ENCODE measurements at regions not wholly inside any gene's neighbourhood (a gene's known extent, or its start where the extent isn't known, plus 50 kb on each side); places are given as distances from the start of the nearest gene placed in this dataset.

DNA sequence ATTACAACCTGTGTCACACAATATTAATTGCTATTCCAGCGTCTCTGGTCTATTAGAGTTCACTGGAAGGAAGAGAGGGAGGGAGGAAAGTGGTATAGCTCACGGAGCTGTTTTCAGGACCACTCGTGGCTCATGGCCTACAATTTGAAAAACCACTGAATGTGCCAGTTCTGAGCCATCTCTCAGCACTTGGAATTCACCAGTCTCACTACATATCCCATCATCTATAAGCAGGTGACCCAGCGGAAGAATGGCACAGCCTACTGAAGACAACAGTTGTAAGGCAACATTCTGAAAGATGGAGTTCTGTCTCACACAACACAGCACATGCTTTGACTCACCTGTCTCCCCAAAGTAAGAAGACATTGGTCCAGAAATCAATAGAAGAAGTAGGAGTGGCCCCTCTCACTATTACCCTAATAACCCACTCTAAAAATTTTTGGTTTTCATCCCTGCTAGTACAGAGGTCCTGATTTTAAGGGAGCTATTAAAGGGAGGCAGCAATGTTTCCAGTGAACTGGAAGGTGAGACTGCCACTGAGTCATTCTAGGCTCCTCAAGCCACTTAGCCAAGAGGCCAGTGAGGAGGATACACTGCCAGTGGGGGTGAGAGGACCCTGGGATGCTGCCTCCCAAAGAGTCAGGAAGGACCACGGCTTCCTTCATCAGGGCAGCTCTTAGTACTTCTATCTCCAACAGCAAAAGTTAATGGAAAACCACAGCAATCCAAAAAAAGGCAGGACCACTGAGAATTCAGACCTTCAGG, 50.0 kb upstream of the DOCK9 start:
- DNase-seq (ENCODE audit: low spot score in 2 of 2), result no peak
- FAIRE-seq, result no peak

- no peak for FAIRE-seq
- DNase-seq (ENCODE audit: low spot score in 2 of 2), result no peak
These were observed 51.0 kb upstream of the DOCK9 start for GRCh38 chr13:99028890-99029289.

DNA sequence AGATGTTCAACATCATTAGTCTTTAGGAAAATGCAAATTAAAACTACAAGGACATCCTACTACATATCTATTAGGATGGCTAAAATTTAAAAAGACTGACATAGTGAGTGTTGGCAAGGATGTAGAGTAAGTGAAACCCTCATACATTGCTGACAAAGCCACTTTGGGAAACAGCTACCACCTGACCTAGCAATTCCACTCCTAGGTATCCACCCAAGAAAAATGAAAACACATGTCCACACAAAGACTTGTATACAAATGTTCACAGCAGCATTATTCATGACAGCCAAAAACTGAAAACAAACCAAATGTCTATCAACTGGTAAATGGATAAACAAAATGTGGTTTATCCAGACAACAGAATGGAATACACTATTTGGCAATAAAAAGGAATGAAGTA, 51.7 kb upstream of the DOCK9 start:
- DNase-seq (ENCODE audit: low spot score in 2 of 2), result no peak
- no peak for FAIRE-seq

DNA sequence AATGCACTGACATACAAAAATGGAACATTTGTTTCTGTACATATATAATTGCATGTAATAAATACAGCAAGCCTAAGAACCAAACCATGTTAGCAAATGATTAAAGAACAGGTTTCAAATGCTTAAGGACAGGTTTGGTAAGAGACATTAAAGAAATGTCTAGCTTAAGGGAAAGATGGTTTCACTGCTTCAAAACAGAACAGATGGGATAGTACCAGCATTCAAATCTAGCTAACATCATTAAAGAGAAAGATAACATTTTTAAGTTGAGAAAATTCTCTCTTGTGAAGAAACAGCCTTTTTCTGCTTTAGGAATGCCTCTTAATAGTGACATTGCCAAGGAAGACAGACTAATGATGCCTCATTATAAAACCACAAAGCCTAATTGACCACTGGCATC, 52.5 kb upstream of the DOCK9 start:
- no peak for DNase-seq (ENCODE audit: low spot score in 2 of 2)
- FAIRE-seq, result no peak

GRCh38 chr13:99031832-99032231, 54.0 kb upstream of the DOCK9 start:
- DNase-seq (ENCODE audit: low spot score in 2 of 2) (no peak), FAIRE-seq (no peak)

- FAIRE-seq (peak; percentile 88), DNase-seq (ENCODE audit: low spot score in 2 of 2) (peak; percentile 20 to 38)
These were observed 56.0 kb upstream of the DOCK9 start for GRCh38 chr13:99033814-99034213.

DNA sequence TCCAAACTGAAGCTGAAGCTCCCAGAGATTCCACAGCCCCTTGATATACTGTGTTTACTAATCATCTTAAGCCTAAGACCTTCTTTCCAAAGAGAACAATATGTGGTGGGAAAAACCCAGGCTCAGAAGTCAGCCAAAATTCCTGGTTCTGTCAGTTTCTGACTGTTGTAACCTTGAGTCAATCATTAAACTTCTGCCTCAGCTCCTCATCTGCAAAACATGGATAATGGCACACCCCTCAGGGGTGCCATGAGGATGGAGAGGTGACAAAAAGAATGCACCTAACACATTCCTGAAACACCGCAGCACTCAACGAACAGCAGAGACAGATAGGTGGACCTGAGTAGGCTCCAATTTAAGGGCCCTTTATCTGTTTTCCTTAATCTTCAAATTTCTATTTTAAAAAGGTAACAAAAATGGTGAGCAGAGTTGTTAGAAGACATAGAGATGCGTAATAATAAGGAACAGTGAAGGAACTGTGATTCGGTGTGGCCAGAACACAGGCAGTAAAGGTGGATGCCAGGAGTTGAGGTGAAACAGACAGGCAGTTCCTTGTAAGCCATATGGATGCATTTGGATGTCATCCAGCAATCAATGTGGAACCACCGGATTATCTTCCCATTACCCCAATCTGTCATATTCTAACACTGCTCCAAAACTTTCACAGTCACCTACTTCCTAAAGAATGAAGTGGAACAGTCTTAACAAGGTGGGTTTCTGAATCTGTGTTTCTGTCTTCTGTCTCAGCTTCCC, 56.6 kb upstream of the DOCK9 start:
- FAIRE-seq (no peak), DNase-seq (ENCODE audit: low spot score in 2 of 2) (no peak)

DNA sequence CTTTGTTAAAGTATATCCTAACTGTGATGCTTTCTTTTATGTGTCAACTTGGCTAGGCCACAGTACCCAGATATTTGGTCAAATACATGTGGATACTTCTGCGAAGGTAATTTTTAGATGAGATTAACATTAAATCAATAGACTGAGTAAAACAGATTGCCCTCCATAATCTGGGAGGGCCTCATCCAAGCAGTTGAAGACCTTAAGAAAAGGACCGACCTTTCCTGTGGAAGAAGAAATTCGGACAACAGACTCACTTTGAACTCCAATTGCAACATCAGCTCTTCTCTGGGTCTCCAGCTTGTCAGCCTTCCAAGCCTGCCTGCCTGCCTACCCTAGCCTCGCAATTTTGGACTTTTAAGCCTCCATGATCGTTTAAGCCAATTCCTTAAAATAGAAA, 57.9 kb upstream of the DOCK9 start:
- no peak for FAIRE-seq
- DNase-seq (ENCODE audit: low spot score in 2 of 2), result no peak

- FAIRE-seq (no peak), DNase-seq (ENCODE audit: low spot score in 2 of 2) (no peak)
These were observed 59.9 kb upstream of the DOCK9 start for GRCh38 chr13:99037756-99038155.

DNA sequence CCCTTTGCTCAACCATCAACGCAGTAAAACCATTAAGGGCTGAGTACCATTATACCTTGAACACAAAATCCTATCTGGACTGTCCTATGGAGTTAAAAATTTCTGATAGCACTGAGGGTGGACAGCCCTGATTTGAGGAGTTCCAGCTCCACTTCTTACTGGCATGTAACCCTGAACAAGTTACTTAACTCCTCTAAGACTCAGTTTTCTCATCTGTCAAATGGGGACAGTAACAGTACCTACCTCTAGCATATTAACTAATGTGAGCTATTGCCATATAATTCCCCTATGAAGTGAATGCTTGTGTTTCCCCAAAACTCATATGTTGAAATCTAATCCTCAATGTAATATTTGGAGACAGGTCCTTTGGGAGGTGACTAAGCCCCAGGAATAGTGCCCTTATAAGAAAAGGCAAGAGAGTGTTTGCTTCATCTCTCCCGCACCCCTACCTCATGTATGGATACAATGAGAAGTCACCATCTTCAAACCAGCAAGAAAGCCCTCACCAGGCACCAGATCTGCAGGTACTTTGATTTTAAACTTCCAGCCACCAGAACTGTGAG, 61.9 kb upstream of the DOCK9 start:
- DNase-seq (ENCODE audit: low spot score in 2 of 2), result no peak
- no peak for FAIRE-seq

DNA sequence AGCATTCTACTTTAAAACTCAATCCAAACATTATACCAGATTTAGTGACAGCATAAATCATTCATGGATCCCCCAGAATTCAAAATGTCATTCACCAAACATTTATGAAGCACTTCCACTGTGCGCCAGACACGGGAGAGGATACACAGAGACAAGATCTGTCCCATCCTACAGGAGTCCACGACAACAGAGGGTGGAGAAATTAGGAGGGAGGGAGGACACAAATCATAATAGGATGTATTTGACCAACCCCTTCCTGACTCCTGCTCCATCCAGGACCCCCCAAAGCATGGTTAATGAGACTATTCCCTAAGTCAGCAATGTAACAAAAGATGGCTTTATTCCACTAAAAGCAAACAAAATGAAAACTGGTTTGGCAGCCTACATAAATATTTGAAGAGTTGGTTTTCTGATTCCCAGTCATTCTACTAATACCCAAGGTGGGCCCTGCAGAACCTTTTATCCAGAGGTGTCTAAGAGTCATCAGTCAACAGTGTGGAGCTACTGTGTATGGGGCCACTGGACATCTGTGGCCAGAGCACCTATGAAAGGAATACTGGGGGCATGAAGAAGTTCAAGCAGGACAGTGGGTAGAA, 62.8 kb upstream of the DOCK9 start:
- DNase-seq (ENCODE audit: low spot score in 2 of 2) (no peak), FAIRE-seq (no peak)

DNA sequence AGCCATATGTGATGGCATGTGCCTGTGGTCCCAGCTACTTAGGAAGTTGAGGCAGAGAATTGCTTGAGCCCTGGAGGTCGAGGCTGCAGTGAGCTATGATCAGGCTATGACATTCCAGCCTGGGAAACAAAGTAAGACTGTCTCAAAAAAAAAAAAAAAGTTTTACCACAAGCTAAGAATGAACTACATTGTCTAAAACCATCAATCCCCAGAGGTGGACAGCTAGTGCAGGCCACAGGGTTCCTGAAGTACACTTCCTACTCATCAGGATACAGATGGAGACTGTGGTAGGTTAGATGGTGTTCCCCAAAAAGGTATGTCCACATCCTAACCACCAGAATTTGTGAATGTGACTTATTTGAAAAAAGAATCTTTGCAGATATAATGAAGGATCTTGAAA, 63.5 kb upstream of the DOCK9 start:
- DNase-seq (ENCODE audit: low spot score in 2 of 2) (no peak), FAIRE-seq (no peak)

DNA sequence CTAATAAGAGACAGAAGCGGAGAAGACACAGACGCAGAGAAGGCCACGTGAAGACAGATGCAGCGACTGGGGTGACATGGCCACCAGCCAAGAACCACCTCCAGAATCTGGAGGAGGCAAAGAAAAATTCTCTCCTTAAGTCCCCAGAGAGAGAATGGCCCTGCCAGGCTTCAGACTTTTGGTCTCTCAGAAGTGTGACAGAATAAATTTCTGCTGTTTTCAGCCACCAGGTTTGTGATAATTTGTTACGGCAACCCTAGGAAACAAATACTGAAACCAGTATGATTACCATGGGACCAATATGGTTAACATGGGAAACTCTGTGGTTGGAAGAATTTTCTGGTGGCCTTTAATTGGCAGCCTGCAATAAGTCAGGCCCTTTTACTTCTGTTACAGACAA, 63.9 kb upstream of the DOCK9 start:
- no peak for FAIRE-seq
- no peak for DNase-seq (ENCODE audit: low spot score in 2 of 2)

DNA sequence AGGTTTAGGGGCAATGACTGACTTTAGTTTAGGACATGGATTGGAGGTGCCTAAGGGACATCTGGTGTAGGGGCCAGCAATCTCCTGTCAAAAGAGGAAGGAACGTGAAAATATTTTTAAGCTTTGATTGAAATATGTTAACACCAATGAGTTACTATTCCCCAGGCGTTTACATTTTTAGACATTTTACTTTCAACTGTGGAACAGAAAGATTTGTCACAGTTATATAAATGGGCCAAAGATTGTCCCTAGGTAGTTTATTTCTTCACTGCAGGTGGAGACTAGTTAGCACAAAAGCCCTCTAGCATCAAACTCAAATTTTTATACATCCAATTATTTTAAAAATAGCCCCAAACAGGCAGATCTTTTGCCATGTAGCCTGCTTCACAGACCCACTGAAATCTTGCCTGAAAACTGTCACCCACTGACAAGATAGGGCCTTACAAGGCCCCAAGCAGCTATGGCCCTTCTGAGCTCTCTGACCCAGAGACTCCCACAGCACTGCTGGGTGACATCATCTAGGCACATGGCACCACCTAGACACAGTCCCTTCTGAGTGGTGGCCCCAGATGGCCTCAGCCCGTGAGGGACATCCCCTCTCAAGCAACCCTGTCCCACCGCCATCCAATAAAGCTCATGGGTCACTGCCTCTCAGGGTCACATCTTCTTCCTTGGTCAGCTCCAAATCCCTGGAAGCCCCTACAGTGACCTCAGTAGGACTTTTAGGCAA, 64.8 kb upstream of the DOCK9 start:
- DNase-seq (ENCODE audit: low spot score in 2 of 2) (no peak), FAIRE-seq (no peak)

GRCh38 chr13:99043831-99044231, 66.0 kb upstream of the DOCK9 start:
- FAIRE-seq (no peak), DNase-seq (ENCODE audit: low spot score in 2 of 2) (no peak)

DNA sequence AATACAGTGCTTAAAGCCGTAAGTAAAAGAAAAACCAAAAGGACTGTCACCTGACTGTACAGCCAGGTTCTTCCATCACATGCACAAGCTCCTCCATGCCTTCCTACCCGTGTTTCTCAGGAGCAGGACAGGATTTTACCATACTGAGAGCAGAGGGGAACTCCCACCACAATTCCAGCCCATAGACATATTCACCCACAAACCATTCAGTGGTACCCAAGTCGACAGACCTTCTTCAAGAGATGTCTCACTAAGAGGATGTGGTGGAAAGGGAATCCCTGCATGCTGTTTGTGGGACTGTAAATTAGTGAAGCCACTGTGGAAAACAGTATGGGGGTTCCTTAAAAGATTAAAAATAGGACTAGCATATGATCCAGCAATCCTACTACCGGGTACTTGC, 66.9 kb upstream of the DOCK9 start:
- no peak for FAIRE-seq
- DNase-seq (ENCODE audit: low spot score in 2 of 2), result no peak

- DNase-seq (ENCODE audit: low spot score in 2 of 2) (no peak), FAIRE-seq (no peak)
These were observed 67.5 kb upstream of the DOCK9 start for GRCh38 chr13:99045396-99045795.

- DNase-seq (ENCODE audit: low spot score in 2 of 2) (no peak), FAIRE-seq (no peak)
These were observed 69.0 kb upstream of the DOCK9 start for GRCh38 chr13:99046851-99047250.

DNA sequence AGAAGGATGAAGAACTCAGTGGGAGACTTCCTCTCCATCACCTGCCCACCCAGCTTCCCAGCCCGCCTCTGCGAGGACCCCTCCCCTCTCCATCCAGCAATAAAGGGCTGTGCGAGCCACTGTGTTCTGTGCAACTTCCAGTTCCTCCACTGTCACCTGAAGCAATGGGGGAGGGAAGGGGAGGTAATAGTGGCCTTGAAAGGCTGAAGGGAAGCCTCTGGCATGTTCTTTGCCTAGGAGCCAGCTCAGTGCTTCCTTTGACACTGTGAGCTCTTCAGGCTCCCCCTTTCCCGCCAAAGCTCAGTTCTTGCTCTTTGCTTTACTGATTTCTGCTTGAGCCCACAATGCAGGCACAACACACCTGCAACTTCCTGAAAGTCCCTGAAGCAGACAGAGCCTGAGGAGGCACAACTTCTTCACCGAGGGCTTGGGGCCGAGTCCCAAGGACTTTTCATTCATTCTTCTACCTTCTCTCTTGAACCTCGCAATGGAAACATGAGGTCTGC, 73.2 kb upstream of the DOCK9 start:
- FAIRE-seq (no peak), DNase-seq (ENCODE audit: low spot score in 2 of 2) (no peak)

DNA sequence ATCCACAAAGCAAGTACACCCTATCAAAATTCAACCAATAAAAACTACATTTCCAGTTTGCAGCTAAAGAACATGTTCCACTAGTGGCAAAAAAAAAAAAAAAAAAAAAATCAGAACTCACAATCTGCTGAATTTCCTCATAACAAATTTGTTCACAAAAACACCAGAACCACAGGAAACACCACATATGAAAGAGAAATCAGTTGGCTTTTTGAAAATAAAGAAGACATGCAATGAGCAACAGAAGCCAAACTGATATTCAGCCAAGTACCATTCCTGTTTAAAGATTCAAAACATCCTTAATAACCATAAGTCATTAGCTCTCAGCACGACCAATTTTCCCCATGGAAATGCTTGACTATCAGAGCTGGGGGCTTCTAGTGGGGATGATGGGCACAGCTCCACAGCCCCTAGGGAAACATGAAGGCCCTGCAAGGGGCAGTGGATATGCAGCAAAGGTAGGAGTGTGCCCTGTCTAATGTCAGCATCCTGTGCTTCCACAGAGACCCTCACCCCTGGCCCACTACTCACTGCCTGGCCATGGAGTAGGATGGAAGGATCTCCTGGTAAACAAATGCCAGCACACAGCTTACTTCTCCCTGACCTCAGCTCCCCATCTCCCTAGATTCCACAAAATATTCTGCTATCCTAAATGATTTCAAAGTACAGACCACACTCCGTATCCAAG, 74.0 kb upstream of the DOCK9 start:
- FAIRE-seq, result no peak
- DNase-seq (ENCODE audit: low spot score in 2 of 2), result no peak

Data from frontal cortex (tissue), 3 donors.